GM12878 (cell line): ENCODE measurements at regions not wholly inside any gene's neighbourhood (a gene's known extent, or its start where the extent isn't known, plus 50 kb on each side); places are given as distances from the start of the nearest gene placed in this dataset.

ENCODE experiments used
- ATAC-seq: fragments of 200-7000 bp; cut with Tn5 transposase; 3 replicates; pipeline ENCODE4 v1.9.1; 2020; ENCODE audit warnings: mild to moderate bottlenecking, moderate library complexity
- BruUV-seq: library from RNA; stranded (reverse); fragments of 400-500 nt; replicated peaks from 2 replicates; lab custom pipeline; 2021; lab: Mats Ljungman, UMichigan
- CTCF ChIA-PET: fragments of 300-600 bp; sonication (Branson Sonifier 250); formaldehyde crosslinking; extraction: SDS; loops from one replicate; lab custom pipeline; 2021; ENCODE audit warnings: inconsistent platforms; lab: Yijun Ruan, JAX
- POLR2A ChIA-PET: fragments of 350-600 bp; formaldehyde crosslinking; extraction: SDS; loops from one replicate; lab custom pipeline; 2021; ENCODE audit warnings: inconsistent platforms; lab: Charles Lee
- RAD21 ChIA-PET: fragments of 300-600 bp; sonication (Branson Sonifier 250); formaldehyde crosslinking; loops from one replicate; lab custom pipeline; 2023; ENCODE audit warnings: antibody characterized with exemption; ENCODE audit not compliant: unreplicated experiment; lab: Charles Lee
- SMC1A ChIA-PET: fragments of 300-600 bp; sonication (Branson Sonifier 250); formaldehyde crosslinking; loops from one replicate; lab custom pipeline; 2023; ENCODE audit not compliant: unreplicated experiment, uncharacterized antibody; lab: Charles Lee
- DNase-seq: peaks from one replicate; pipeline ENCODE4 v3.0.0-alpha.2; 2011; ENCODE audit warnings: low read depth, low spot score
- FAIRE-seq: peaks from 3 replicates; lab custom pipeline; 2011; peaks lifted over from hg19 to GRCh38; lab: Jason Lieb, UNC
- H2AFZ ChIP-seq: 2 replicates; pipeline ENCODE4 v1.6.0; 2011; ENCODE audit warnings: low read depth, low read length, control low read depth; ENCODE audit not compliant: control insufficient read depth
- H3K27ac ChIP-seq: 2 replicates; pipeline ENCODE4 v1.5.1; 2011; ENCODE audit warnings: control low read depth; ENCODE audit not compliant: control insufficient read depth, insufficient read depth
- H3K27me3 ChIP-seq, 2 experiments: replicated peaks in 1 of 2; 2 replicates each; pipeline versions ENCODE4 v1.6.0 to v1.6.1; 2011; ENCODE audit warnings: low read length in 1 of 2; ENCODE audit not compliant: control insufficient read depth in 2 of 2, insufficient read depth in 2 of 2
- H3K36me3 ChIP-seq, 2 experiments: 2 replicates each; pipeline ENCODE4 v1.5.1; 2011; ENCODE audit warnings: low read length in 1 of 2; ENCODE audit not compliant: control insufficient read depth in 2 of 2, insufficient read depth in 2 of 2
- H3K4me1 ChIP-seq: 2 replicates; pipeline ENCODE4 v1.6.1; 2011; ENCODE audit warnings: mild to moderate bottlenecking, low read length, moderate library complexity, mixed read lengths; ENCODE audit not compliant: control insufficient read depth, insufficient read depth
- H3K4me2 ChIP-seq: 2 replicates; pipeline ENCODE4 v1.6.0; 2011; ENCODE audit warnings: control low read depth; ENCODE audit not compliant: control insufficient read depth, insufficient read depth
- H3K4me3 ChIP-seq: fragments of 200-600 bp; sonication (generic); 2 replicates; pipeline ENCODE4 v1.5.1; 2016
- H3K79me2 ChIP-seq: 2 replicates; pipeline ENCODE4 v1.6.0; 2011; ENCODE audit warnings: low read length; ENCODE audit not compliant: control insufficient read depth, insufficient read depth
- H3K9ac ChIP-seq: 2 replicates; pipeline ENCODE4 v1.8.0; 2011; ENCODE audit warnings: low read length, control low read depth, mixed read lengths; ENCODE audit not compliant: control insufficient read depth, insufficient read depth
- H3K9me3 ChIP-seq: replicated peaks from 3 replicates; pipeline ENCODE4 v1.5.1; 2011; ENCODE audit warnings: mild to moderate bottlenecking, low read length; ENCODE audit not compliant: control insufficient read depth, insufficient read depth
- H4K20me1 ChIP-seq: 2 replicates; pipeline ENCODE4 v1.6.0; 2011; ENCODE audit not compliant: control insufficient read depth, insufficient read depth
- CBFB ChIP-seq: IDR thresholded peaks from 2 replicates; pipeline ENCODE4 v1.6.1; 2016; ENCODE audit warnings: antibody characterized with exemption, low read depth
- CBX3 ChIP-seq: fragments of 200-600 bp; sonication (generic); IDR thresholded peaks from 2 replicates; pipeline ENCODE4 v1.6.1; 2016; ENCODE audit warnings: low read depth, borderline replicate concordance
- ESRRA ChIP-seq: IDR thresholded peaks from 2 replicates; pipeline ENCODE4 v1.6.1; 2012; ENCODE audit warnings: mild to moderate bottlenecking, low read length, improper control_type of control experiment
- PAX8 ChIP-seq: fragments of 450-650 bp; IDR thresholded peaks from 2 replicates; pipeline ENCODE4 v1.6.1; 2017; ENCODE audit warnings: mild to moderate bottlenecking, moderate library complexity
- SMAD5 ChIP-seq: IDR thresholded peaks from 2 replicates; pipeline ENCODE4 v1.6.1; 2016; ENCODE audit warnings: antibody characterized with exemption, low read depth
- TARDBP ChIP-seq: IDR thresholded peaks from 2 replicates; pipeline ENCODE4 v1.6.1; 2016; ENCODE audit warnings: borderline replicate concordance
- WGBS: methylation state at CpG from one replicate; pipeline ENCODE4 v1.1.6; 2016; ENCODE audit warnings: low lambda C conversion rate; ENCODE audit not compliant: insufficient replicate concordance, insufficient coverage; ENCODE audit errors: missing lambda C conversion rate; 5-methylcytosine and 5-hydroxymethylcytosine counted together
- in situ Hi-C: fragments of 300-500 bp; cut with MboI; formaldehyde crosslinking; loops from 9 replicates; pipeline ENCODE4 v1.14.3; 2018; ENCODE audit warnings: mixed read lengths
- intact Hi-C: fragments of 100-400 bp; cut with micrococcal nuclease; formaldehyde crosslinking; loops from one replicate; pipeline ENCODE4 v1.14.2; 2022; ENCODE audit not compliant: unreplicated experiment
- TF ChIP-seq, protein P1 (sequence below): fragments of 450-650 bp; IDR thresholded peaks from 2 replicates; pipeline ENCODE4 v1.6.1; 2017; ENCODE audit warnings: mild to moderate bottlenecking
- TF ChIP-seq, protein P2 (sequence below): IDR thresholded peaks from 2 replicates; pipeline ENCODE4 v1.6.1; 2012; ENCODE audit warnings: mild to moderate bottlenecking, low read depth, low read length

DNA sequence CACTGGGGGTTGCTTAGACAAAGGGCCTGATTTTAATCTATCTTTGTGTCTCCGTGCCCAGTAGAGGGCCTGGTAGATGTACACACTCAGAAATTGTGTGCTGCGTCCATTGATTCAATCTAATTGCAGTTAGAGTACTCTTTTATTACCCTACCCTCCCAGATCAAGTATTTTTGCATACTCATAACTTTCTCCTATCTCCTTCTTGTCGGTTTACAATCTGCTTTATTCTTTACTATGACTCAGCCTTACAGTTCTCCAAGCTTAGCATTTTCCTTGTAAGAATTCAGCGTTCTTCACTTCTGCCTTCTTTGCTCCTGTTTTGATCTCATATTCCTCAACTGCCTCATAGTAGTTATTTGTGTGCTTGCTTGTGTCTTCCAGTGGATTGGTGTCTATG, 124.5 kb upstream of the ARRDC4 start:
- no TSS peak for BruUV-seq
- no peak overlapping the region for H3K4me3 ChIP-seq
- ChIA-PET CTCF (interaction anchor here (0.6 kb wide), 1 partner anchor 429 kb away, joined by 3 read pairs; no protein-coding TSS in a partner anchor), RAD21 (no interaction called here), SMC1A (no interaction called here), POLR2A (no interaction called here)
- H3K4me2 ChIP-seq: no peak overlapping the region
- H3K27me3 ChIP-seq: no peaks in the 10 kb centered on the region
- no peak for FAIRE-seq
- no peaks in the 10 kb centered on the region for H3K36me3 ChIP-seq
- no peak for ATAC-seq
- no peaks in the 10 kb centered on the region for H4K20me1 ChIP-seq
- TF ChIP-seq SMAD5 (no peak), CBFB (no peak), ESRRA (no peak), PAX8 (no peak), TARDBP (no peak), CBX3 (no peak)
- TF ChIP-seq, protein P1, sequence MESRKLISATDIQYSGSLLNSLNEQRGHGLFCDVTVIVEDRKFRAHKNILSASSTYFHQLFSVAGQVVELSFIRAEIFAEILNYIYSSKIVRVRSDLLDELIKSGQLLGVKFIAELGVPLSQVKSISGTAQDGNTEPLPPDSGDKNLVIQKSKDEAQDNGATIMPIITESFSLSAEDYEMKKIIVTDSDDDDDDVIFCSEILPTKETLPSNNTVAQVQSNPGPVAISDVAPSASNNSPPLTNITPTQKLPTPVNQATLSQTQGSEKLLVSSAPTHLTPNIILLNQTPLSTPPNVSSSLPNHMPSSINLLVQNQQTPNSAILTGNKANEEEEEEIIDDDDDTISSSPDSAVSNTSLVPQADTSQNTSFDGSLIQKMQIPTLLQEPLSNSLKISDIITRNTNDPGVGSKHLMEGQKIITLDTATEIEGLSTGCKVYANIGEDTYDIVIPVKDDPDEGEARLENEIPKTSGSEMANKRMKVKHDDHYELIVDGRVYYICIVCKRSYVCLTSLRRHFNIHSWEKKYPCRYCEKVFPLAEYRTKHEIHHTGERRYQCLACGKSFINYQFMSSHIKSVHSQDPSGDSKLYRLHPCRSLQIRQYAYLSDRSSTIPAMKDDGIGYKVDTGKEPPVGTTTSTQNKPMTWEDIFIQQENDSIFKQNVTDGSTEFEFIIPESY: no peak
- TF ChIP-seq, protein P2, sequence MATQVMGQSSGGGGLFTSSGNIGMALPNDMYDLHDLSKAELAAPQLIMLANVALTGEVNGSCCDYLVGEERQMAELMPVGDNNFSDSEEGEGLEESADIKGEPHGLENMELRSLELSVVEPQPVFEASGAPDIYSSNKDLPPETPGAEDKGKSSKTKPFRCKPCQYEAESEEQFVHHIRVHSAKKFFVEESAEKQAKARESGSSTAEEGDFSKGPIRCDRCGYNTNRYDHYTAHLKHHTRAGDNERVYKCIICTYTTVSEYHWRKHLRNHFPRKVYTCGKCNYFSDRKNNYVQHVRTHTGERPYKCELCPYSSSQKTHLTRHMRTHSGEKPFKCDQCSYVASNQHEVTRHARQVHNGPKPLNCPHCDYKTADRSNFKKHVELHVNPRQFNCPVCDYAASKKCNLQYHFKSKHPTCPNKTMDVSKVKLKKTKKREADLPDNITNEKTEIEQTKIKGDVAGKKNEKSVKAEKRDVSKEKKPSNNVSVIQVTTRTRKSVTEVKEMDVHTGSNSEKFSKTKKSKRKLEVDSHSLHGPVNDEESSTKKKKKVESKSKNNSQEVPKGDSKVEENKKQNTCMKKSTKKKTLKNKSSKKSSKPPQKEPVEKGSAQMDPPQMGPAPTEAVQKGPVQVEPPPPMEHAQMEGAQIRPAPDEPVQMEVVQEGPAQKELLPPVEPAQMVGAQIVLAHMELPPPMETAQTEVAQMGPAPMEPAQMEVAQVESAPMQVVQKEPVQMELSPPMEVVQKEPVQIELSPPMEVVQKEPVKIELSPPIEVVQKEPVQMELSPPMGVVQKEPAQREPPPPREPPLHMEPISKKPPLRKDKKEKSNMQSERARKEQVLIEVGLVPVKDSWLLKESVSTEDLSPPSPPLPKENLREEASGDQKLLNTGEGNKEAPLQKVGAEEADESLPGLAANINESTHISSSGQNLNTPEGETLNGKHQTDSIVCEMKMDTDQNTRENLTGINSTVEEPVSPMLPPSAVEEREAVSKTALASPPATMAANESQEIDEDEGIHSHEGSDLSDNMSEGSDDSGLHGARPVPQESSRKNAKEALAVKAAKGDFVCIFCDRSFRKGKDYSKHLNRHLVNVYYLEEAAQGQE: no peak
- no peaks in the 10 kb centered on the region for H3K9me3 ChIP-seq
- H3K9ac ChIP-seq: no peak overlapping the region
- H3K27ac ChIP-seq: no peak overlapping the region
- in situ Hi-C loops (no loop called here), intact Hi-C loops (no loop called here)
- no peaks in the 10 kb centered on the region for H3K4me1 ChIP-seq
- 33% methylated on average over 4 of the region's 4 CpGs for WGBS
- H2AFZ ChIP-seq: no peak overlapping the region
- DNase-seq: no peak
- no peaks in the 10 kb centered on the region for H3K79me2 ChIP-seq
